Thyroid gland (tissue), 4 donors: ENCODE measurements at regions not wholly inside any gene's neighbourhood (a gene's known extent, or its start where the extent isn't known, plus 50 kb on each side); places are given as distances from the start of the nearest gene placed in this dataset.

ENCODE experiments used
- POLR2A ChIP-seq, 2 donors: fragments of 450-650 bp; IDR thresholded peaks; one replicate each; pipeline ENCODE4 v1.6.1; 2017; ENCODE audit warnings: antibody characterized with exemption in 2 of 2, mild to moderate bottlenecking in 2 of 2, moderate library complexity in 1 of 2
- TF ChIP-seq, protein P1 (sequence below), 6 experiments: fragments of 200-600 bp in 3 of 6; fragments of 450-650 bp in 3 of 6; sonication (generic) in 3 of 6; IDR thresholded peaks; one replicate each; pipeline ENCODE4 v1.5.1; 2016 to 2019; ENCODE audit warnings: antibody characterized with exemption in 6 of 6, mild to moderate bottlenecking in 2 of 6, inconsistent platforms in 1 of 6, moderate library complexity in 1 of 6

- TF ChIP-seq, protein P1, sequence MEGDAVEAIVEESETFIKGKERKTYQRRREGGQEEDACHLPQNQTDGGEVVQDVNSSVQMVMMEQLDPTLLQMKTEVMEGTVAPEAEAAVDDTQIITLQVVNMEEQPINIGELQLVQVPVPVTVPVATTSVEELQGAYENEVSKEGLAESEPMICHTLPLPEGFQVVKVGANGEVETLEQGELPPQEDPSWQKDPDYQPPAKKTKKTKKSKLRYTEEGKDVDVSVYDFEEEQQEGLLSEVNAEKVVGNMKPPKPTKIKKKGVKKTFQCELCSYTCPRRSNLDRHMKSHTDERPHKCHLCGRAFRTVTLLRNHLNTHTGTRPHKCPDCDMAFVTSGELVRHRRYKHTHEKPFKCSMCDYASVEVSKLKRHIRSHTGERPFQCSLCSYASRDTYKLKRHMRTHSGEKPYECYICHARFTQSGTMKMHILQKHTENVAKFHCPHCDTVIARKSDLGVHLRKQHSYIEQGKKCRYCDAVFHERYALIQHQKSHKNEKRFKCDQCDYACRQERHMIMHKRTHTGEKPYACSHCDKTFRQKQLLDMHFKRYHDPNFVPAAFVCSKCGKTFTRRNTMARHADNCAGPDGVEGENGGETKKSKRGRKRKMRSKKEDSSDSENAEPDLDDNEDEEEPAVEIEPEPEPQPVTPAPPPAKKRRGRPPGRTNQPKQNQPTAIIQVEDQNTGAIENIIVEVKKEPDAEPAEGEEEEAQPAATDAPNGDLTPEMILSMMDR (IDR thresholded peaks at IDR 0.05): no peak
- TF ChIP-seq POLR2A (IDR thresholded peaks at IDR 0.05): no peak
These were observed 161.1 kb upstream of the LYZL1 start for GRCh38 chr10:29127731-29128130.
